GM23338 (cell line): ENCODE measurements at regions not wholly inside any gene's neighbourhood (a gene's known extent, or its start where the extent isn't known, plus 50 kb on each side); places are given as distances from the start of the nearest gene placed in this dataset.

Experiments
- CTCF ChIP-seq, 2 experiments: fragments of 200-600 bp in 1 of 2; sonication (generic) in 1 of 2; conservative IDR thresholded peaks; 2 replicates each; pipeline versions ENCODE4 v1.5.1 to v1.6.1; 2016 to 2017; ENCODE audit warnings: antibody characterized with exemption in 2 of 2, low read depth in 2 of 2, mild to moderate bottlenecking in 2 of 2, moderate library complexity in 1 of 2
- ETS1 ChIP-seq: IDR thresholded peaks from 2 replicates; pipeline ENCODE4 v1.6.1; 2016; ENCODE audit warnings: antibody characterized with exemption
- EZH2 ChIP-seq: fragments of 200-600 bp; sonication (generic); IDR thresholded peaks from one replicate; pipeline ENCODE4 v1.8.0; 2017; ENCODE audit warnings: antibody characterized with exemption, mild to moderate bottlenecking, low read depth; ENCODE audit not compliant: unreplicated experiment
- EZH2phosphoT487 ChIP-seq: fragments of 200-600 bp; sonication (generic); IDR thresholded peaks from one replicate; pipeline ENCODE4 v1.8.1; 2018; ENCODE audit warnings: antibody characterized with exemption; ENCODE audit not compliant: unreplicated experiment
- JUNB ChIP-seq: IDR thresholded peaks from one replicate; pipeline ENCODE4 v1.6.1; 2016; ENCODE audit warnings: antibody characterized with exemption; ENCODE audit not compliant: unreplicated experiment
- NANOG ChIP-seq: IDR thresholded peaks from 2 replicates; pipeline ENCODE4 v1.6.1; 2016; ENCODE audit warnings: antibody characterized with exemption, borderline replicate concordance
- POLR2AphosphoS5 ChIP-seq: IDR thresholded peaks from 2 replicates; pipeline ENCODE4 v1.6.1; 2016; ENCODE audit warnings: antibody characterized with exemption, low read depth
- REST ChIP-seq: IDR thresholded peaks from one replicate; pipeline ENCODE4 v1.6.1; 2018; ENCODE audit warnings: antibody characterized with exemption; ENCODE audit not compliant: unreplicated experiment

GRCh38 chr13:73268306-73268705 lies 209.5 kb downstream of the KLF5 start:
- TF ChIP-seq CTCF (conservative IDR thresholded peaks at IDR 0.05; ENCODE audit: low read depth in 2 of 2) = no peak
- no peak for TF ChIP-seq POLR2AphosphoS5
- no peak for TF ChIP-seq EZH2
- no peak for TF ChIP-seq REST
- TF ChIP-seq EZH2phosphoT487 = no peak
- TF ChIP-seq JUNB = no peak
- no peak for TF ChIP-seq NANOG
- TF ChIP-seq ETS1 = no peak
